ENCODE measurements at regions not wholly inside any gene's neighbourhood (a gene's known extent, or its start where the extent isn't known, plus 50 kb on each side); places are given as distances from the start of the nearest gene placed in this dataset.

DNA sequence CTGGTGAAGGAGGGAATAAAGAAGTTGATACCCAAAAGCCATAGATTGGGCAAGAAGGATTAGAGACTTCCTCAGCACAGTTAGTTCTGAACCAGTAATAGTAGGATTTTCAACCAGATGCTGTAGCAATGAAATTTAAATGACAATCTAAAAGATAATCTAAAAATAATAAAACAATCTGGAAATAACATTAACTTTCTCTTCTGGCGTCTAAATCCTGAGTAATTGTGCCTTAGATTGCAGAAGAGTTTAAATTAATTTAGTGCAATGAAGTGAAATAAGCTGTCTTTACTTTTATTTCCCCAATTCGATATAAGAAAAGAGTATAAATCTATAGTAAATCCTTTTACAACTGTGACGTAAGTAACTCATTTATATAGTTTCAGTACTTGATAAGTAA lies 186.8 kb upstream of the DOK6 start:
- Histone ChIP-seq H3K9ac (ENCODE audit: low read depth, low read length) (no peak overlapping the region), H3K79me2 (ENCODE audit: insufficient read depth, low read length) (no peaks in the 10 kb centered on the region), H3K27ac (ENCODE audit: low read length) (no peak overlapping the region), H2AFZ (ENCODE audit: low read depth, low read length) (no peak overlapping the region), H3K4me3 (ENCODE audit: low read depth in 1 of 2, low read length in 2 of 2) (no peak overlapping the region), H3K4me1 (ENCODE audit: insufficient read depth, low read length) (no peaks in the 10 kb centered on the region), H3K9me3 (ENCODE audit: insufficient read depth, low read length, severe bottlenecking) (no peaks in the 10 kb centered on the region), H4K20me1 (ENCODE audit: insufficient read depth, low read length) (no peaks in the 10 kb centered on the region), H3K27me3 (ENCODE audit: insufficient read depth, low read length, poor library complexity) (no peaks in the 10 kb centered on the region), H3K36me3 (ENCODE audit: insufficient read depth, low read length) (no peaks in the 10 kb centered on the region), H3K4me2 (ENCODE audit: insufficient read depth, low read length) (no peak overlapping the region)
- ATAC-seq (ENCODE audit: insufficient read depth, low read depth) (no peak), DNase-seq (no peak)
- TF ChIP-seq EZH2 (IDR thresholded peaks at IDR 0.05; ENCODE audit: borderline replicate concordance, low read depth, low read length, severe bottlenecking) = no peak
- TF ChIP-seq CTCF (IDR thresholded peaks at IDR 0.05; ENCODE audit: borderline replicate concordance, extremely low read depth, low read length, poor library complexity, severe bottlenecking) = no peak

DNA sequence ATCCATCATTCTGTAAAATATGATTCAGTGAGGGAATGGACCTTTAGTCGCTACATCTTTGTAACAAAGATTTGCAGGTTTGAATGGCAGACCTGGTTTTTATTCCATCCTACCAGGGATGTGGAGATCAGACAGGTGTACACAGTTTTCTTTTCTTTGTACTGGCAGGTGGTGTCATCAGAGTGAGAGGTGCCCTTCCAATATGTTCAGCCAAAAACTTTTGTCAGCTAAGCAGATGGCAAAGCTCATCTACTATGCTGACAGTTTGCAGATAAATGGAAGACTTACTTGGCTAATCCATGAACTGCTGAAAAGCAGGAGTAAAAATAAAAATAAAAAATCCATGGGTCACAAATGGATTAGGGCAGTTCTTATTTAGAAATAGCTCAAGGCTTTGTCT lies 185.5 kb upstream of the DOK6 start:
- H3K9ac ChIP-seq (ENCODE audit: low read depth, low read length) = no peak overlapping the region
- H3K4me2 ChIP-seq (ENCODE audit: insufficient read depth, low read length) = no peak overlapping the region
- H4K20me1 ChIP-seq (ENCODE audit: insufficient read depth, low read length) = no peaks in the 10 kb centered on the region
- no peaks in the 10 kb centered on the region for H3K9me3 ChIP-seq (ENCODE audit: insufficient read depth, low read length, severe bottlenecking)
- no peaks in the 10 kb centered on the region for H3K4me1 ChIP-seq (ENCODE audit: insufficient read depth, low read length)
- H3K27ac ChIP-seq (ENCODE audit: low read length) = no peak overlapping the region
- no peaks in the 10 kb centered on the region for H3K27me3 ChIP-seq (ENCODE audit: insufficient read depth, low read length, poor library complexity)
- DNase-seq (no peak), ATAC-seq (ENCODE audit: insufficient read depth, low read depth) (no peak)
- TF ChIP-seq CTCF (IDR thresholded peaks at IDR 0.05; ENCODE audit: borderline replicate concordance, extremely low read depth, low read length, poor library complexity, severe bottlenecking) (no peak), EZH2 (IDR thresholded peaks at IDR 0.05; ENCODE audit: borderline replicate concordance, low read depth, low read length, severe bottlenecking) (no peak)
- H2AFZ ChIP-seq (ENCODE audit: low read depth, low read length) = no peak overlapping the region
- no peaks in the 10 kb centered on the region for H3K36me3 ChIP-seq (ENCODE audit: insufficient read depth, low read length)
- H3K4me3 ChIP-seq (ENCODE audit: low read depth in 1 of 2, low read length in 2 of 2) = no peak overlapping the region
- H3K79me2 ChIP-seq (ENCODE audit: insufficient read depth, low read length) = no peaks in the 10 kb centered on the region

DNA sequence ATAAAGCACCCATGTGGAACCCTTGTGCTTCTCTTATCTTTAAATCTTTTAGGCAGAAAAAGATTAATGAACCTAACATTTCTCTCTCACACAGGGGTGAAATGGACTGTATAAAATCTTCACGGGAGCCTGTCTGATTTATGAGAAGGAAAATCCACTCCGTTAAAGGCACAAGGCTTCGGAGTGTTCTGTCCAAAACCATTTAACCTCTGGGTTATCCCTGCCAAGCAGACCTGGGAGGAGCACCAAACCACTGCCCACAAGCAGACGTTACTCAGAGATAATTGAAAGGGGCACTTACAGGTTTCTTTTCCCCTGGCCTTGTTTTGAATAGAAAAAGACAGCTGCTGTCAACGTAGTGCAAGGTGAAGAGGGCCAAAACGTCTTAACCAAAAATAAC lies 184.4 kb upstream of the DOK6 start:
- Histone ChIP-seq H2AFZ (ENCODE audit: low read depth, low read length) (no peak overlapping the region), H4K20me1 (ENCODE audit: insufficient read depth, low read length) (no peaks in the 10 kb centered on the region), H3K27me3 (ENCODE audit: insufficient read depth, low read length, poor library complexity) (no peaks in the 10 kb centered on the region), H3K79me2 (ENCODE audit: insufficient read depth, low read length) (no peaks in the 10 kb centered on the region), H3K9me3 (ENCODE audit: insufficient read depth, low read length, severe bottlenecking) (no peaks in the 10 kb centered on the region), H3K9ac (ENCODE audit: low read depth, low read length) (no peak overlapping the region), H3K4me2 (ENCODE audit: insufficient read depth, low read length) (no peak overlapping the region), H3K4me1 (ENCODE audit: insufficient read depth, low read length) (no peaks in the 10 kb centered on the region), H3K27ac (ENCODE audit: low read length) (no peak overlapping the region), H3K4me3 (ENCODE audit: low read depth in 1 of 2, low read length in 2 of 2) (no peak overlapping the region), H3K36me3 (ENCODE audit: insufficient read depth, low read length) (no peaks in the 10 kb centered on the region)
- no peak for DNase-seq
- no peak for ATAC-seq (ENCODE audit: insufficient read depth, low read depth)
- no peak for TF ChIP-seq EZH2 (IDR thresholded peaks at IDR 0.05; ENCODE audit: borderline replicate concordance, low read depth, low read length, severe bottlenecking)
- TF ChIP-seq CTCF (IDR thresholded peaks at IDR 0.05; ENCODE audit: borderline replicate concordance, extremely low read depth, low read length, poor library complexity, severe bottlenecking) = no peak
